RPMI7951 (cell line): ENCODE measurements at regions not wholly inside any gene's neighbourhood (a gene's known extent, or its start where the extent isn't known, plus 50 kb on each side); places are given as distances from the start of the nearest gene placed in this dataset.
A peak's percentile ranks its signal among the peaks of the same experiment; 100 is the strongest.

Experiments used
- DNase-seq: peaks from one replicate; pipeline ENCODE4 v3.0.0-alpha.2; 2012; ENCODE audit warnings: low read depth

DNA sequence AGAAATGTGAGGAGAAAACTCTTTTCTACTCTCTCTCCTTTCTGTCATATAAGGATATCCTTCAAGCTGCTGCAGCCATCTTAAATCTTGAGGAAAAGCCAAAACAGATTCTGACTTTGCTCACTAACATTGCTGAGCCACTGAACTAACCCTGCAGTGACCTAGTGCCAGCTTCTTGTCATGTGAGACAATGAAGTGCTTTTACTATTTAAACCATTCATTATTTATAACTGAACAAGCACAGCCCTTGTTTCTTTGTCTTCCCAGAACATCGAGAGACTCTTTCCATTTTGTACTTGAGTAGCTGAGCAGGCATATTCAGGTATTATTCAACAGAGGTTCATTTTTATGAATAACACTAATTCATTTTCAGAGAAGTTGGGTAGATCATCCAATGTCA is 455.0 kb upstream of the TMPO start:
- peak; percentile 1 for DNase-seq

DNA sequence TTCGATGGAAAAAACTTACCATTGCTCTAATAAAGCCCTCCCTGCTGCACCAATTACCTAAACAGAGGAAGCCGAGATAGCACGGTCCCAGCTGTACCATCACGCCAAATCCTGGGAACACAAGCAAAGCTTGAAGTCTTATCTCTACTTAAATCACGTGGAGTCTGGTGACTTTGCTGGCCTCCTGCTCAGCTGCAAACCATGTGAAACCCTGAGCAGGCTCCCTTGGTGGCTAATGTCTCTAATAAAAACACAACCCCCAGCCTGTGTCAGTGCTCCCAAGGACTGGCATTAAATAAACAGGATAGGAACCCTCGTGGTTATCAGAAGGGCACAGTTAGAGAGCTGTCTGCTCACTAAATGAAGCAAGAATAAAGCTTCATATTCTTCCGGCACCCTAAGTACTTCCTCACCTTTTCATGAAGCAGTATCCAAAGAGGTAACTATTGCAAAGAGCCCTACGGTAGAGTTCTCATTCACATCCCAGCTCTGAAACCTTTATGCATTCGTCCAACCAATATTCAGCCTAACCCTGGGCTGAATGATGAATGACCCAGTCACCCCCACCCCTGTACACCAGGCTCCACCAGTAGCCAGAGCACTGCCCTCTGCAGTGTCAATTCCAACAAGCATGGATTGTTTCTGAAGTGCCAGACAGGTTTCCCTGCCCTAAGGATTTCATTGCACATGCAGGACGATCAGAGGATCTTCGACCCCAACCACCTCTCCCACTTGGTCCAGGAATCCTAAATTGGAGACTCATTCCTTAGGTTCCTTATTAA is 452.7 kb upstream of the TMPO start:
- DNase-seq = no peak

DNA sequence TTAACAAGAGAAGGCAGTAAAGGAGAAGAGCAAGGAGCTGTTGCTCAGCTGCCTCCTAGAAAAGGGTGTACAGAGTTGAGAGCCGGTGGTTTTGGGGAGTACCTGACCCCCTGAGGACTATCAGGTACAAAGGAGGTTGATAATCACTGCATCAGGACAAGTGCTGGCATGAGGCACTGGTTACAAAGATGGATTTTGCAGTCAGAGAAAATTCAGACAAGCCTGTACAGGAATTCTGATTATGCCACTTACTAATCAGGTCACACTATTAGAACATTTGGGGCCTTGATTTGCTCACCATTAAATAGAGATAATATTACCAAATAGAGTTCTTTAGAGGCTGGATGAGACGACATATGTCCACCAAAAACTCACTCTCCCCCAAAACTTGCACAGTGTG is 450.9 kb upstream of the TMPO start:
- DNase-seq = no peak

DNA sequence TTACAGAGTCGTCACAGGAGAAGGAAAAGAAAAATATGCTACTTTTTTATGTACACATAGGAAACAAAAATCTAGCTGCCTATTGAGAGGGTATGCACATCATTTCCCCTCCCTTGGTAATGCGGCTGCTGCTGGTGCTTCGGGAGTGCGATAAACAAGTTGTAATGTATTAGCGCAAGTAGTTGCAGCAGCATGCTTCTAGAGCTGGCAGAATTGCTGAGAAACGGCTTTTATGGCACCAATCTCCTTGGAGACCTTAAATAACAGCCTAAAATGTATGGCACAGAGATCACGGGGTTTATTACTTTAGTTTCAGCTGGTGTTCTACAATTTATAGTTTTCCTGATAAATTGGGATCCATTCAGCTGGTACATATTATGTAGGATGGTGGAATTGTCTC is 447.6 kb upstream of the TMPO start:
- no peak for DNase-seq

DNA sequence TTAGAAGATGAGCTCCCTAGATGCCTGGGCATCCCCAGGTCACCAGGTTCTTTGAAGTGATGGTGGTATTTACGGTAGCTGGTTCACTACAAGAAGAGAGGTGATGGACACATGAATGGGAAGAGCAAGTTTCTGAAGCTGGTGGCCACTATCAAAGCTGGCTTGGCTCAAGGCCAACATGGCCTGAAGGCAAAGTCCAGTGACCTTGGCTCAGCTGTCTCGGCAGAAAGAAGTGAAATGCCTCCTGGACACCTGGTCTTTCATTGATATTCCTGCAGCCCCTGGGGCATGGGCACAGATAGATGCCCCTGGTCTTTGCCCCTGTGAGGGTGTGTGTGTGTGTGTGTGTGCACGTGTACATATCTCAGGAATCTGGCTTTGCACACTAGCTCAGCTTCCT is 441.8 kb upstream of the TMPO start:
- DNase-seq = no peak

DNA sequence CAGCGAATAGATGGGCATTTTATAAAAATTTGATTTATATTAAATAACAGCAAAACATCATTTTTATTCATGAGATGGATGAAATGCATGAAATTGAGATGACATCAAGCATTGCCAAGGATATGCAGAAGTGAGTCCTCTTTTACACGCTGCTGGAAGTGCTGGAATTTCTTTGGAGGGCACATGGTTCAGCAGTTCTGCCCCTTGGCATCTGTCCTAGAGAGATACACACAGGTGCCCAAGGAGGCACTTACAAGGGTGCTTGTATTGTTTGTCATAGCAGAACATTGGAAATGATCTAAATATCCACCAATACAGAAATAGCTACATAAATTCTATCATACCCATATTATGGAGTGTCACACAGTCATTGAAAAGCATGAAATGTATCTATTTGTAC is 441.1 kb upstream of the TMPO start:
- DNase-seq = no peak

DNA sequence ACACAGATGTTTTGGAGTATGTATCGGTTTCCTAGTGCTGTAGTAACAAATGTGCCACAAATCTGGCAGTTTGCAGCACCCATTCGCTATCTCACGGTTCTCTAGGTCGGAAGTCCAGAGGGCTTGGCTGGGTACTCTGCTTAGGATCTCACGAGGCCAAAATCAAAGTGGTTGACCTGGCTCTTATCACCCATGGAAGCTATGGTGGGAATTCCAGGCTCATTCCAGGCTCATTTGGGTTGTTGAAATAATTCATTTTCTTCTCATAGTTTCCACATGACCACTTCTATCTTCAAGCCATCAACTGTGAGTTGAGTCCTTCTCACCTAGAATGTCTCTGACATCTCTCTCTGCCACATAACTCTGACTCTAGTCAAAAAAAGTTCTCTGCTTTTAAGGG is 431.0 kb upstream of the TMPO start:
- DNase-seq = no peak

DNA sequence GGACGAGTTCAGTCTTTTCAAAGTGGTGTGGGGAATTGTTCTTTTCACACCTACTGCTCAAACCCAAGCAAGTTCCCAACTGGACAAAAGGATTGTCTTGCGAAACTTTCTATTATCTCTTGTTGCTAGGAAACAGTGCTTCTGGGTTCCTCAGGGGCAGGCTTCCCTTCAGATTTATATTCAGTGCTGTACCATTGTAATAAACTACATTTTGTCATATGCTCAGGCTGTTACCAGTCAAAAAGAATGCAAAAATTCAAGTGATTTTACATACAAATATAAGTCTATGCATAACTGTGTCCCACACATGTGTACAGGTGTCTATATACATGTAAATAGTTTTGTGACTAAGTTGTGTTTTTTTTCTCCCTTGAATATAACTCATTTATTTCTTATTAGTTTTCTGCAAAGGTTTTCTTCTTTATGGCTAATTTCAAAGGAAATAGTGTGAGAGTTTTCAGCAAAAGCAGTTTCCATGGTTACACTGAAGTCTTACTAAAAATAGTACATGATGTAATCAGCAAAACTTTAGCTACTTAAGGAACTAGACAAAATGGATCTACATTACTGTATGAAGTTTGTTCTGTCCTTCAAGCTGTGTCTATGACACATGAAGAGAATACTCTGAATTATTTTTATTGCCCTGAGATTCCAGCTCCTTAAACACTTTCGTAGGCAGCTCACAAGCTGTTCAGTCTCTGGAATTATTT is 430.2 kb upstream of the TMPO start:
- DNase-seq = no peak

DNA sequence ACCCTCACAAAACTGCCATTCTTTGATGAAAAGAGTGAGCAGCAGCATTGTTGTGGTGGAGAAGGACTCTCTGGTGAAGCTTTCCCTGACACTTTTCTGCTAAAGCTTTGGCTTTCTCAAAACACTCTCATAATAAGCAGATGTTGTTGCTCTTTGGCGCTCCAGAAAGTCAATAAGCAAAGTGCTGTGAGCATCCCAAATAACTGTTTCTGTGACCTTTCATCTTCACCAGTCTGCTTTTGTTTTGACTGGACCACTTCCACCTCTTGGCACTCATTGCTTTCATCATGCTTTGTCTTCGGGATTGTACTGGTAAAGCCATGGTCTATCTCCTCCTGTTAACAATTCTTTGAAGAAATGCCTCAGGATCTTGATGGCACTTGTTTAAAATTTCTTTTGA is 424.7 kb upstream of the TMPO start:
- no peak for DNase-seq

DNA sequence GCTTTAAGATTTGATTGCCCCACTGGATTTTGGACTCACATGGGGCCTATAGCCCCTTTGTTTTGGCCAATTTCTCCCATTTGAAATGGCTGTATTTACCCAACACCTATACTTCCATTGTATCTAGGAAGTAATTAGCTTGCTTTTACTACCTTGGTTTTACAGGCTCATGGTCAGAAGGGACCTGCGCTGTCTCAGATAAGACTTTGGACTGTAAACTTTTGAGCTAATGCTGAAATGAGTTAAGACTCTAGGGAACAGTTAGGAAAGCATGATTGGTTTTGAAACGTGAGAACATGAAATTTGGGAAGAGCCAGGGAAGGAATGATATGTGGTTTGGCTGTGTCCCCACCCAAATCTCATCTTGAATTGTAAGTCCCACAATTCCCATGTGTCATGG is 419.0 kb upstream of the TMPO start:
- DNase-seq = no peak

DNA sequence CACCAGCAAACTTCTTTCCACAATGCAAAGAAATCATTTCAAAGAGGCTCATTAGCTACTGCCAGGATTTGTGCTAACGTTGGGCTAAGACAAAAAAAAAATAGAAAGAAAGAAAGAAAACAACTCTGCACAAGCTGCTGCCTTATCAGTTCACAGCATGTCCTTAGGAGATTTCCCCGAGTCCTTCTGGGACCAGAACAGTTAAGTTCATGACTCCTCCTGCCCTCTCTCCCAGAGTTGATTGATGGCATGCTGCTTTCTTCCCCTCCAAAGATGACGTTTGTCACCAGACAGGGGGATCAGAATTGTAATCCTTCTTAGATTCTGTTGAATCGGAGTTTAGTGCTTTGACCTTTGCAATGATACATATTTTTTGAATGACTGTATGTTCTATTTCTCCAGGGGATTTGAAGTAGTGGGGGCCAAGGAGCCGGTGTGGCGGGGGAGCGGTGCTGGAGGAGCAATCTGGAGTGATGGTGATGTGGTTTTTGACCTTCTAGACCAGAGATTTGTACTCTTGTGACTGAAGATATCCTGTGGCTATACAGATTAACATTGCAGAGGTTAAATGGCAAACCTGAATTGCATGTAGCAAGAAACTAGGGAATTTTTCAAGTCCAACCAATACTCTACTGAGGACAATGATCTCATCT is 409.2 kb upstream of the TMPO start:
- DNase-seq = no peak

DNA sequence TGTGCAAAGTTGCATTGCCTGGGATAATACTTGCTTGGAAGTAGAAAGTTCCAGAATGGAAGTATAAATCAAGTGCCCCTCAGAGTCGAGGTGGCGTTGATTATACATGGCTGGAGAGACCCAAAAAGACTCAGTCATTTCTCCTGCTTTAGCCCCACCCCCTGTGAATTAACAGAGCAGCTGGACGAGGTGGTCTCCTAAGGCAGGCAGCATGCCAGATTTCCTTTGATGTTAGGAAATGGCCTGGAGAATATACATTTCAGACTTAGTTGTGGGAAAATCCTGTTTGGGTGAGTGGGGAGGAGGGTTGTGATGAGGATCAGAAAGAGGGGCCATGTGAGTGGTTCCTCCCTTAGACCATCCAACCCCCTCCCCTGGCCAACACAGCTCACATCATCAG is 406.1 kb upstream of the TMPO start:
- DNase-seq = no peak

DNA sequence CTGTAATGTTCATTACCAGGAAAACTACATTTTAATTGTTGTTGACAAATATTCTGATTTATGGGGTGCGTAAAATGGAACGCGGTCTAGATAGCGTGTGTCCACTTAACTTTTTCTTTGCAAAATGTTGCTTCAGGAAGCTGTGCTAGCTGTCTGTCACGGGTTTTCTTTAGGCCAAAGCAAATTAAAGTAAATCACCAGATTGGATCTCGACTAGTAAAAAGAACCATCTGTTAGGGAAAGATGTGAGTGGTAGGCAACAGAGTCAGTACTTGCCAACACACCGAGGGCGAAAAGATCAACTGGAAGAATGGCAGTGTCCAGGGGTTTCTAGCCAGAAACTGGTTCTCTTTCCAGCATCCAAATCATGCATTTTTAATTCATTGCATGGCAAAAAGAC is 404.9 kb upstream of the TMPO start:
- DNase-seq = no peak

DNA sequence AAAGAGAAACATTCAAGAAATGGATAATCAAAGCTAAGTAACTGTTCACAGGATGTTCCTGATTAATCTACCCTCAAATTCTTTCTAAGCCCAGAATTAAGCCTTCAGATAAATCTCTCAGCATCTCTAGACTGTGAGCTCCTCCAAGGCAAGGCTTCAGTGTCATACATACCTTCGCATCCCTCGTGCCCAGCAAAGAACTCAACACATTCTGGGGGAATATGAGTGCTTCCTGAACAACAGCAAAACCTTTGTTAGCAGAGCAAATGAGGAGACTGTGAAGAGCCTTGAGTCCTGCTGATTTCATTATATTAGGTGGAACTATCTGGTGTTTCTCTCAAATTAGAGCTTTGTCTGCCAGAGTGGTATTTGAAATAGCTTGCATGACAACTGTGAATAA is 401.8 kb upstream of the TMPO start:
- no peak for DNase-seq

DNA sequence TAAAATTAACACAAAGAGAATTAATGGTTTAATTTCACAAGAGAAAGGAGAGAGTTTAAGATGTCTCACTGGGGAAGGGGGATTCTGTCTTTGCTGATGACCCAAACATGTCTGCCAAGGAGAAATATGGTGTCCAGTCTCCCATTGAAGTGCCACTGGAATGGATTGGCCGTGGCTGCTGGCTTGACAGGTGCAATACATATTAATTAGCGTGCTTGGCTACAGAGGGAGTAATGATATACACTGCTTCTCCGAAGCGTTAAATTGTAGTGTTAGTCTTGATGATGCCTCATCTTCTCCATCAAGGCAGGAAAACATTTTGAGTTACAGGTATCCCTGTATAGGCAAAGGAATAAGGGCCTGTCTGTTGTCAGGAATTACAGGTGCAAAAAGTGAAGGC is 393.4 kb upstream of the TMPO start:
- DNase-seq = no peak

DNA sequence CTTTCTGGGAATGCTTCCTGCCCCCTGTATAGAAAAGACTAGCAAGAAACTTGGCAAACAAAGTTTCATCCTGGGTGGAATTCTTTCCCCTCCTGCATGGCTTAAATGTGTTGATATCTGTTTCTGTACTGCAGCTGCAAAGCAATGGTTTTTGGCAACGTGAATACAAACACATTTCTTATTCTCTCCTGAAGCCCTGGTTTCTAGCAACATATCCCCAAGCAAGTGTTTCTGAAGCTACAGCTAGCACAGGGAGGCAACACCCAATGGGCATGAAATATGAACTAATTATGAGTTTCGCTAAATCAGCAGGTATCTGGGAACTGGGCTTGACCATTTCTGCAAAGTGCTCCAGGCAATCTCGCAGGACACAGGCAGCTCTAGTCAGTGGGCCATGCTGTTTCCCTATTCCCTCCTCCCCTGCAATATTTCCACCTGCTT is 392.3 kb upstream of the TMPO start:
- DNase-seq = no peak

DNA sequence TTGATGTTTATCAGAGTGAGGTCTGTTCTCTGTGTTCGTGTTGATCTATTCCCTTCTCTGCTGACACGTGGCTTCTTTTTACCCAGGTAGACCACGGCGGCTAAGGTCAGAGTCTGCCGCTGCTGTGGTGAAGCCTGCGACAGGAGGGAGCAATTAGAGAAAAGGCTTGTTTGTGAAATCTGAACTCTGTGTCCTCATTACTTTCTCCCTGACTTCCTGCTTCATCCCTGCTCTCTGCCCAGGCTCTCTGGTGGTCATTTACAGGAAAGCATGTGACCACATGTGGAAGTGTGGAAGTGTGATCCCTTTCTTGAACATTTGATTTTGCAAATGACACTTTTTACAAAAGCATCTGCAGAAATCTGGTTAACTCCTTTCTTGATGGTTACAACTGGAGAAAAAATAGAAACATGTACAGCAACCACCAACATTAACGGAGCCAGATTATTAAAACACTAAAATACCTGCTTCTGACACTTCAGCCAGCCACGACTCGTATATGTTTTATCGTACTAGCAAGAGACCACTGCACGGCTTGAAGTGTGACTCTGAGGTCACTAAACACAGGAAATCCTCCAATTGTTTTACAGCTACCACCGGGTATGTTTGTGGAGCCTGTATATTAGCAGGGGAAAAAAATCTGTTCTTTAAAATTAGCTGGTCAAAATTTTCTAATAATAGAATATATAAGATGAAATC is 388.6 kb upstream of the TMPO start:
- DNase-seq = no peak

DNA sequence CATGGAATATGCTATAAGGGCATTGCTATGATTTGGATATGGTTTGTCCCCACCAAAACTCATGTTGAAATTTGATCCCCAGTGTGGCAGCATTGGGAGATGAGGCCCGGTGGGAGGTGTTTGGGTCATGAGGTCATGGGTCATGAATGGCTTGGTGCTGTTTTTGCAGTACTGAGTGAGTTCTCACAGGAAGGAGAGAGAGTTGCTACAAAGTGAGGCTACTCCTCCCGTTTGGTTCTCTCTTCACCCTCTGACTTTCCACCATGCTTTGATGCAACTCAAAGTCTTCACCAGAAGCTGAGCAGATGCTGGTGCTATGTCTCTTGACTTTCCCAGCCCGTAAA is 388.1 kb upstream of the TMPO start:
- DNase-seq = no peak

DNA sequence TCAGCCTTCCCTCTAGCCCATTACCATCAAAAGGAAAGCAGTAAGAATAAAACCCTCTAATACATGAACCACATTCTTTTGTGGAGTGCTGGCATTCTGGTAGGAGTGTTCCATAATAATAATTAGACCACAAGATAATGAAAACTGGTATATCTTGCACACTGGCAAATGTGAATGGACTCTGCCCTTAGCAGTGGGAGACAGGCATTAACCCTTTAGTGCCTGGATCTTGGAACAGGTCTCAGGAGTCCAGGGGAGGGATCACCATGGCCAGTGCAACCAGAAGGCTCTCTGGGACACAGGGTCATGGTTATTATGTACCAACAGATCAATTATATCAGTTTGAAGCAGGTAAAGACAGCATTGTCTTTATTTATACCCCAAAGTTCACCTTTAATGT is 387.5 kb upstream of the TMPO start:
- DNase-seq = no peak

DNA sequence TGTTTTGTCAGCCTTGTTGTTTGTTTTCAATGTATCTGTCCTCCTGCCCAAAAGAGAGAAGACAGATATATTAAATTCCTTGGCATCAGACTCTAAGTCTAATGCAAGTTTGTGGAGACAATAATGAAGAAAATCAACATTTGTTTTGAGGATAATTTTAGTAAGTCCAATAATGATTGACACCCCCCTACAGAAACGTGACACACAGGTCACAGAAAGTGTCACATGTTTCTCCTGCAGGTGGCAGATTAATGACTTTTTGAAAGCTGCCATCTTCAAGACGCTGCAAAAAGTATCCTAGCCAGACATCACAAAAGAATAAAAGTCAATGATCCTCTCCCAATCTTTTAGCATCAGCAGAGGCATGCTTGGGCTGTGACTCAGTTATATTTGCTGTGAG is 378.8 kb upstream of the TMPO start:
- DNase-seq = no peak

DNA sequence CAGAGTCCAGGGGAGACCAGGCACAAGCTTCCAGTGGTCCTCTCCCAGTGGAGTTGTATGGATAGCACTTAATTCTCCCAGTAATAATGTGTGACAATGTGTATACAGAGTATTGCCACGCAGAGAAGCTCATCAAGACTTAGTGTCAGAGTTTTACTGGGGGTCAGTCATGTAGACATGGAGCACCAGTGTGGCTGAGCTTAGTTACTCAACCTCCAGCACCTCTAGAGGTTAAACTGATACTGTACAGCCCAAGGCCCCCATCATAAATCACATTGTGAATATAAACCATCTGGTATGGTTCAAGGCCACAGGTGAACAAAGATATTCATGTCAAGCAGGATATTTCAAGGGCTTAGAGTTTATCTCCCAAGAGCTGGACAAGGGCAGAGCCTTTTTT is 378.1 kb upstream of the TMPO start:
- no peak for DNase-seq

DNA sequence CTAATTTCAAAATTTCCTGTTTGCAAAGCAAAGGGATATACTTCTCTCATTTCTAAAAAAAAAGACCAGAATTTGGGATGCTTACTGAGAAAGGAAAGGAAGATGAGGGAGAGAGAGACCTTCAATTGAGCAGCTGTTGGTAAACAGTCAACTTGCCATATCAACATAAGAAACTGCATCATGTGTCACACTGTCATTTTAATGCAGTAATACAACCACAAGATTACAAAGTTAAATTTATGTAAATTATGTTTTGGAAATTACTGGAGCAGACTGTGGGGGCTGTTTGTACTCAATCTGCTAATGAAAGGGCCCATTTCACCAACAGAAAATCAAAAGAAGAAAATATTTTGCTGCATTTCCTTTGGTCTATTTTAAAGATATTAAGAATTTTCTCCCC is 370.4 kb upstream of the TMPO start:
- DNase-seq = no peak

DNA sequence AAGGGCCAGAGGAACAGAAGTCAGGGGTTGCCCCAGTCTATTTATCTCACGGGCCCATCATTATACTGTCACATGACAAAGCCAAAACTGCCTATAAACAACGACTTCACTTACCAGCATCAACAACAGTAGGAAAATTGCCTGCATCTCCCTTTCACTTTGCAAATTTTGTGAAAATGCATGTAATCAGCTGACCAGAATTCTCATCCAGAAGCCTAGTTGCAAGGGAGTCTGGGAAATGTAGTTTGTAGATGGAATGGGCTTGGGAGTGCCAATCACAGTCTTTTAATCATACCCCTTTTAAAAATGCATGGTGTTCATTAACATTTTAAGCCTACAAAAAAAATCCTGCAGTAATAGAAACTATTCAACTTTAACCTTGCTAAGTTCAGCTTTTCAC is 369.3 kb upstream of the TMPO start:
- DNase-seq = no peak
